ENCODE measurements at regions not wholly inside any gene's neighbourhood (a gene's known extent, or its start where the extent isn't known, plus 50 kb on each side); places are given as distances from the start of the nearest gene placed in this dataset.

DNA sequence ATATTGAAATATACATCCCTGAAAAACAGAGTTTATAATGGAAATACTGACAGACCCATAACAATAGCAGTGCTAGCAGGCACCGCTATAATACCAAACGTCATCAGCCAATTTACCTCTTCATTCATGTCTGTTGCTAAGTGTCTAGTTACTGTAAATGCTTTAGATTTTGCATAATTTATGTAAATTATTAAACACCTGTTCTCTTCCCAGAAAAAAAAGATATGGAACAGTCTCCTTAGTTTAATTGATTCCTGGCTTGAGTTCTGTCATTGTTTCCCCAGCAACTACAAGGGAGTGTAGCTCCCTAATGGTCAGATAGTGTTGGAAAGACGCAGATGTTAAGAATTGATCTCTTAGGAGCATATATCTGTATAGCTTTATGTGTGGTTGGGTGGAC lies 817.9 kb upstream of the ADGRL2 start:
- Mint-ChIP-seq H3K4me1 (no peaks in the 10 kb centered on the region), H3K4me3 (no peak overlapping the region), H3K27ac (no peak overlapping the region), H3K36me3 (no peaks in the 10 kb centered on the region), H3K9me3 (peaks cover 16% of the 10 kb centered on the region)
- no peak for DNase-seq (ENCODE audit: low spot score in 2 of 2)
- no peak for ATAC-seq

DNA sequence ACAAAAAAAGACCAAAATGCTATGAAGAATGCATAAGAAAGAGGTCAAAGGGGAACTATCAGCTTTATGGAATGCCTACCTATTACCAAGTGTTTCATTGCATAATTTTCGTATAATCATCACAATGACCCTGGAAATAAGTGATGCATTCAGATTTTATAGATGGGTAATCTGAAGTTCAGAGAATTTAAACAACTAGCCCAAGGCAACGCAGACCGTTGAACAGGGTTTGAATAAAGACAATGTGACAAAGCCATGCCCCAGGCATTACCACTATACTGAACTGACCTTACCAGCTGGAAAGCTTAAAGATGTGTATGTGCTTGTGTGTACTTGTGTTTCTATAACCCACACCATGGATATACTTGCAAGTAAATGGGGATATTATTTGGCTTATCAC lies 827.6 kb upstream of the ADGRL2 start:
- Mint-ChIP-seq H3K4me3 (no peak overlapping the region), H3K36me3 (no peaks in the 10 kb centered on the region), H3K9me3 (peaks cover 17% of the 10 kb centered on the region), H3K4me1 (no peaks in the 10 kb centered on the region), H3K27ac (no peak overlapping the region)
- ATAC-seq = no peak
- no peak for DNase-seq (ENCODE audit: low spot score in 2 of 2)

DNA sequence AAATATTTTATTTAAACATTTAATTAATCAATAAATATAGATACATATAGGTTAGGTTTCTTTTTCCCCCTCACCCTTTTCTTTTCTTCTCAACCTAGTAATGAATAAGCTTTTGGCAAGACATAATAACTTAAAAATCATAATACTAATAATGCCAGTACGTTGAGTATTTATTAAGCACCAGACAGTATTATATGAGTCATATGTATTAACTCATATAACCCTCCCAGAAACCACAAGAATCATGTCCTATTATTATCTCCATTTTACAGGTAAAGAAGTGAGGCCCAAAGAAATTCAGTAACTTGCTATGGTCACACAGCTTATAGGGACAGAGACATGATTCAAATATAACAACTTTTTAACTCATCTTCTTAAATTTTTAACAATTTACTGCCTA lies 834.5 kb upstream of the ADGRL2 start:
- H3K9me3 Mint-ChIP-seq = peaks cover 14% of the 10 kb centered on the region
- H3K27ac Mint-ChIP-seq = no peak overlapping the region
- ATAC-seq (no peak), DNase-seq (ENCODE audit: low spot score in 2 of 2) (no peak)
- H3K4me1 Mint-ChIP-seq = no peaks in the 10 kb centered on the region
- H3K36me3 Mint-ChIP-seq = no peaks in the 10 kb centered on the region
- H3K4me3 Mint-ChIP-seq = no peak overlapping the region

DNA sequence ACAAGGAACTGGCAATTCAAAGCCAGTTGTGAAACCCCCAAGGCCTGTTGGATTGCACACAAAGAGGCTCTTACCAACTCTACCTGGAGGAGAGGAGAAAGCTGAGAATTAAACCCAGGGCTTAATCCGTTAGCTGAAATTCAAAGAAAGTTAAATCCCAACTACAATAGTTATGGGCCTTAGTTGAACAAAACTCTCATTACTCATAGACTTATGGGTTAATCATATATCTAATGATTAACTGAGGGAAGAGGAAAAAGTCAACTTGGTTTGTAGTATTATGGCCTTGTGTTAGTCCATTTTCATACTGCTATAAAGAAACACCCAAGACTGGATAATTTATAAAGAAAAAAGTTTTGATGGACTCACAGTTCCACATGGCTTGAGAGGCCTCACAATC lies 838.2 kb upstream of the ADGRL2 start:
- DNase-seq (ENCODE audit: low spot score in 2 of 2) (no peak), ATAC-seq (no peak)
- no peak overlapping the region for H3K4me3 Mint-ChIP-seq
- H3K27ac Mint-ChIP-seq = no peak overlapping the region
- no peaks in the 10 kb centered on the region for H3K36me3 Mint-ChIP-seq
- H3K4me1 Mint-ChIP-seq = no peaks in the 10 kb centered on the region
- H3K9me3 Mint-ChIP-seq = peaks cover 9% of the 10 kb centered on the region

DNA sequence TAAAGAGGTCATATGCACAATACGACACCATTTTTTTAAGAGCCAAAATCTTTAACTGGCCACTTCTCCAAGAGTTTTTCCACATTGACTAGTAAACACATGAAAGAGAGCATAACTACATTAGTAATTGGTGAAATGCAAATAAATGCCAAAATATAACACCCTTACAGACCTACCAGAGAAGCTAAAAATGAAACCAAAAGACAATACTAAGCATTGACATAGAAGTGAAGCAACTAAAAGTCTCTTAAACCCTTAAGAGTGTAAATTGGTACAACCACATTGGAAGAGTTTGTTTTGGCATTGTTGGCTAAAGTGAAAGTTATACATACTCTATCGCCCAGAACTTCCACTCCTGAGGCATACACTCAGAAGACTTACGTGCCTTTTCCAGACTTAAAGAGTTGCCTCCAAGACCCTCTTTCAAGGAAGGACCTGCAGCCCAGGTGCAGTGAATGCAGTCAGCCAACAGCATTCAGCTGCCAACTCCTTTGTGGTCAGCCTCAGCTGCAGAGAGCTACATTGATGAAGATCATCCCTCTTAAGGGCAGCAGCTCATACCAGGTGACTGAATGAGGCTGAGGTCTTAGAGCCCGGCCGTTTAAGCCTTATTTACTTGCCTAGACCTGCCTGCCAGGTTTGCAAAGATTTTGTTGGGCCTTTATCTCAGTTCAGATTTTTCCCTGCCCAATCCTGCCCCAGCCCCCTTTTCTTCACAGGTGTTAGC lies 839.1 kb upstream of the ADGRL2 start:
- H3K27ac Mint-ChIP-seq = no peak overlapping the region
- ATAC-seq = no peak
- H3K36me3 Mint-ChIP-seq = no peaks in the 10 kb centered on the region
- no peak overlapping the region for H3K4me3 Mint-ChIP-seq
- peaks cover 9% of the 10 kb centered on the region for H3K9me3 Mint-ChIP-seq
- no peak for DNase-seq (ENCODE audit: low spot score in 2 of 2)
- no peaks in the 10 kb centered on the region for H3K4me1 Mint-ChIP-seq

DNA sequence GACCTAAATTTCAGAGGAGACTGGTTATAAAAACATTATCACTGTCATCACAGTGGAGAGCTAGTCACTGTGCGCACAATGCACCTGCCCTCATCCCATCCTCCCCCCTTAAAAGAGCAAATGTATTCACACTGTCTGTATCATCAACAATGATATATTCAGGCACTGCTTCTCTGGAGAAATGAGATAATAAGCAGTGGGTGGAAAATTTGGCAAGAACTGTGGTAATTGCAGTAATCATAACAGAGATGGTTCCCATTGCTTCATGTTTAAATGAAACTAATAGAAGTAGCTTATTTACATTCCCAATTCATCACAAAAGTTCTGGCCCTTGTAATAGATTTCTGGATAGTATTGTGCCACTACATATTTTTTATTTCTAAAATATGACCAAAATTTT lies 867.4 kb upstream of the ADGRL2 start:
- H3K36me3 Mint-ChIP-seq = no peaks in the 10 kb centered on the region
- peaks cover 28% of the 10 kb centered on the region for H3K9me3 Mint-ChIP-seq
- no peaks in the 10 kb centered on the region for H3K4me1 Mint-ChIP-seq
- no peak for DNase-seq (ENCODE audit: low spot score in 2 of 2)
- H3K27ac Mint-ChIP-seq = no peak overlapping the region
- no peak overlapping the region for H3K4me3 Mint-ChIP-seq
- ATAC-seq = no peak

DNA sequence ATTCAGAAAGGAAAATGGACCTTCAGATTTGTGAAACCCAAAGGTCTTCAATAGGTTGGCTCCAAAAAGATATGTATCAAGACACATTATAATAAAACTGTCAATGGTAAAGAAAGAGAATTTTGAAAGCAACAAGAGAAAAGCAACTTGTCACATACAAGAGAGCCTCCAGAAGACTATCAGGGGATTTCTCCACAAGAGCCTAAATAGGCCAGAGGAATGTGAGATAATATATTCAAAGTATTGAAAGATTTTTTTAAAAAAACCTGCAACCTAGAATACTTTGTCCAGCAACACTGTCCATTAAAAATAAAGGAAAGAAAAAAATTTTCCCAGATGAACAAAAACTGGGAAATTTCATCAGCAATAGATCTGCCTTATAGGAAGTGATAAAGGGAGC lies 869.6 kb upstream of the ADGRL2 start:
- Mint-ChIP-seq H3K4me1 (no peaks in the 10 kb centered on the region), H3K9me3 (peaks cover 20% of the 10 kb centered on the region), H3K4me3 (no peak overlapping the region), H3K27ac (no peak overlapping the region), H3K36me3 (no peaks in the 10 kb centered on the region)
- DNase-seq (ENCODE audit: low spot score in 2 of 2) (no peak), ATAC-seq (no peak)

DNA sequence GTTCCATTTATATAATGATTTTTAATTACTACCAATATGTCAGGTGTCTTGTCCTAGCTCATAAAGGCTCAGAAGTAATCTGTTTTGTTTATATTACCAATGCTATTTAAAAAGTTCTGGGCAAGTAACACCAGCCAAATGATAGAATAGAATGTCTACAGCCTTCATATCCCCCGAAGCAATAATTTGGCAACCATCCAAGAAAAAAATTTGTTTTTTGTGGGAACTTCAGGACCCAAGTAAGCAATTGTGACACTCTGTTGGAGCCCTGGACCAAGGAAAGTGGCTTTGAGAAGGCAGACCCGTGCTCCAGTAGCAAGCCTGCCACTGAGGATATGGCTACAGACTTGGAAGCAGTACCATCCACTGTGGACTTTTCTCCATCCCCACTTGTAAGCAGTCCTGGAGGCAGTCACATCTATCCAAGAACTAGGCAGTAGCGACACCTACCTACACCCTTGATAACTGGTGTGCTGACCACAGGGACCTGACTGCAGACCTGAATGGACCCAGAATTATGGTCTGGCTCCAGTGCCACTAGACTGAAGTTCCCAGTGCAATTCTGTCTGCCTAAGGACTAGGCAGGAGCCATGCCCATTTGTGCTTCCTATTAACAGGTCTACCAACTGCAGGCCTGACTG lies 870.7 kb upstream of the ADGRL2 start:
- no peak for ATAC-seq
- H3K4me1 Mint-ChIP-seq = no peaks in the 10 kb centered on the region
- no peak overlapping the region for H3K27ac Mint-ChIP-seq
- H3K4me3 Mint-ChIP-seq = no peak overlapping the region
- DNase-seq (ENCODE audit: low spot score in 2 of 2) = no peak
- peaks cover 17% of the 10 kb centered on the region for H3K9me3 Mint-ChIP-seq
- H3K36me3 Mint-ChIP-seq = no peaks in the 10 kb centered on the region

DNA sequence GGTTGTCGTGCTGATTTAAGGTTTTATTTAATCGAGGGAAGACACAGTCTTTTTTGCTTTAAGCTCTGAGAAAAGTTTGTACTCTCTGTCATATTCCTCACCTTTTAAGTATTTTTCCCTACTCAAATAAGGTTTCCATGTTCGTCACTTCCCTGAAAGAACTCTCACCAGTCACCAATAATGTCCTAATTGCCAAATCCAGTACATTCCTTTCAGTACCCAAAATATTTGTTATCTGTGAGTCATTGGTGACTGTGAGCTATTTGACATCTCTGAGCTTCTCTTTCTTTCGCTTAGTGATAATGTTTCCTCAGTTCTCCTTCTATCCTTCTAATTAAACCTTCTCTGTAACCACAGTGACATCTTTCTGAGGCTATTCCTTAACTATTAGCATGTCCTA lies 874.2 kb upstream of the ADGRL2 start:
- DNase-seq (ENCODE audit: low spot score in 2 of 2) (no peak), ATAC-seq (no peak)

DNA sequence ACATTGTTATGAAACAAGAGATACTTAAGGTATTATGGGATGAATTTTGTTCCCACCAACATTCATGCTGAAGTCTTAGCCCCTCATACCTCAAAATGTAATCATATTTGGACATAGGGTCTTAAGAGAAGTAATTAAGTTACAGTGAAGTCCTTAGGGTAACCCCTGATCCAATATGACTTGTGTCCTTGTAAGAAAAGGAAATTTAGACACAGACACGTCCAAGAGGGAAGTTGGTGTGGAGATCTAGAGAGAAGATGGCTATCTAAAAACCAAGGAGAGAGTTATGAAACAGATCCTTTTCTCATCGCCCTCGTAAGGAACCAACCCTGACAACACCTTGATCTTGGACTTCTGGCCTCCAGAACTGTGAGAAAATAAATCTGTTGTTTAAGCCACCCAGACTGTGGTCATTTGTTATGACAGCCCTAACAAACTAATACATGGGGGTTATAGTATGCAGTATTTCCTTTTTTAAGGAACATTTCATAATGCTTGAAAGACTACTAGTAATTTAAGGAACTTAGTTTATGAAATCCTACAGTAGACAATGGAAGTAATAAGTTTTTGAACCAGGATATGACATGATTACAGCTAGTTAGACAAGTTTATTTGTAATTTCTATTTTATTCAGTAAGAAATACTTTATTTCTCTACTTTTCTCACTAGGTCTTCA lies 875.5 kb upstream of the ADGRL2 start:
- no peaks in the 10 kb centered on the region for H3K4me1 Mint-ChIP-seq
- DNase-seq (ENCODE audit: low spot score in 2 of 2) (no peak), ATAC-seq (no peak)
- H3K36me3 Mint-ChIP-seq = no peaks in the 10 kb centered on the region
- H3K4me3 Mint-ChIP-seq = no peak overlapping the region
- peaks cover 6% of the 10 kb centered on the region for H3K9me3 Mint-ChIP-seq
- H3K27ac Mint-ChIP-seq = no peak overlapping the region

More for the DNA sequence above, 874.2 kb upstream of the ADGRL2 start:
- Mint-ChIP-seq H3K4me1 (no peaks in the 10 kb centered on the region), H3K27ac (no peak overlapping the region), H3K36me3 (no peaks in the 10 kb centered on the region), H3K4me3 (no peak overlapping the region), H3K9me3 (peaks cover 15% of the 10 kb centered on the region)

DNA sequence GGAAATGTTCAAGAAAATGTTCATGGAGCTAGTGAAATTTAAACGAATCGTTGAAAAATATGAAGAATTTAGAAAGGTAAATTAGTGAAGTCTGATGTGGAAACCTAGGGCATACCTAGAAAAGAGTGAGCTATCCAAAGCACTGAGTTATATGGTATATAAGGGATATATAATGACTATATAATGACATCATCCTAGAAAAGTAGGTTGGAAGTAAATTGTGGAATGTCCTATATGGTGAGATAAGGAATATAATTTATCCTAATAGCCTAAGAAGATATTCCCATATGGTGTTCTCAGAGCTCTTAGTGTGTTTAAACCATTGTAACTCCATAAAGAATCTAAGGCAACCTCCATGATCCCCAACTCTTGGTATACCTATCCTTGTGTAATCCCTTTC lies 876.4 kb upstream of the ADGRL2 start:
- Mint-ChIP-seq H3K9me3 (peaks cover 6% of the 10 kb centered on the region), H3K4me1 (no peaks in the 10 kb centered on the region), H3K27ac (no peak overlapping the region), H3K36me3 (no peaks in the 10 kb centered on the region), H3K4me3 (no peak overlapping the region)
- DNase-seq (ENCODE audit: low spot score in 2 of 2) (no peak), ATAC-seq (no peak)

DNA sequence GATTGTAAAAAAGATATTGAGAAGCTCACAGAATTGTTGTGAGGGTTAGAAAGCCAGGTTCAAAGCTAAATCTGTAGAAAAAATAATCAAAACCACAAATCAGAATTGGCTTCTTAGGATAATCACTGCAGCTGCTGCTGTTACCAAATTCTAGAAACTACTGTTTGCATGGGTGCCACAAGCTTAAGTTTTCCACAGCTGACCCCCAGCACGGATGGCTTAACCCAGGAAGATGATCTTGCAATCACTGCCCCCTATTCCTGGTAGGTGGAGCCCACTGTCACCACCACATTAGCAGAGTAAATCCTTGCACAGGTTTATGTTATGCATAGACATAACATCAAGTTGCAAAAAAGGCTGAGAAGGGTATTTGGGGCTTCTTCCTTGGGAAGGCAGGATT lies 877.8 kb upstream of the ADGRL2 start:
- peaks cover 6% of the 10 kb centered on the region for H3K9me3 Mint-ChIP-seq
- H3K27ac Mint-ChIP-seq = no peak overlapping the region

DNA sequence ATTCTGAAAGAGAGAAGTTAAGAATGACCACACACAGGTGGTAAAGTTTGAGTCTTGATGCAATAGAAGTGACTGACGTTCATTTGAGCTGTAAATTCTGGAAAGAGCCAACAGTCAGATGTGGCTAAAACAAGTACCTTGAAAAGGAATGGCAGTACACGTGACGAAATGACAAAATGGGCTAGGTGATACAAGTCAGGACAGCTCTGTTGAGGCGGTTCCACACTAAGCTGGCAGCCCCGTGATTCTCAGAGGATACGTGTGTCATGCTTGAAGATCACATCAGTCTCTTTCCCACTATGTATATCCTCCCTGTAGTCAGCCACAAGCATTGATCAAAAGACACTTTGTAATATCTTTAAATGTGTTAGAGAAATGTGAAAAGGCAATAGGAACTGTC lies 881.3 kb upstream of the ADGRL2 start:
- Mint-ChIP-seq H3K4me3 (no peak overlapping the region), H3K9me3 (peaks cover 3% of the 10 kb centered on the region), H3K4me1 (no peaks in the 10 kb centered on the region), H3K36me3 (no peaks in the 10 kb centered on the region), H3K27ac (no peak overlapping the region)
- ATAC-seq = no peak
- DNase-seq (ENCODE audit: low spot score in 2 of 2) = no peak

More for the DNA sequence above, 877.8 kb upstream of the ADGRL2 start:
- DNase-seq (ENCODE audit: low spot score in 2 of 2) (no peak), ATAC-seq (no peak)
- Mint-ChIP-seq H3K4me1 (no peaks in the 10 kb centered on the region), H3K36me3 (no peaks in the 10 kb centered on the region), H3K4me3 (no peak overlapping the region)

DNA sequence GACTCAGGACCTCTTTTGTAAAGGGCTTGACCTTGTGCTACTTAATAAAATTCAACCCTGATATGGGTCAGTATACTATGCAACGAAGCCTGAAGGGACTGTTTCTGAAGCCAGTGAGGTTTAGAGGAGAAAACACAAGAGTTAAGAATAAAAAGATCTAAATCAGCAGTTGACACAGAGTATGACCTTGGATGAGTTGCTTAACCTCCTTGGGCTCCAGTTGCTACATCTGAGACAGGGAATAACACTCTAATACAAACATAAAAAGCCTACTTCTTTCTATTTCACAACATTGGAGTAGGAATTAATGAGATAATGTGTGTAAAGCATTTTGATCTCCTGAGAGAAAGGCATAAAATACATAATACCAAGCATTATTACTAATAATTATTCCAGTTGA lies 882.4 kb upstream of the ADGRL2 start:
- Mint-ChIP-seq H3K4me1 (no peaks in the 10 kb centered on the region), H3K9me3 (peaks cover 3% of the 10 kb centered on the region), H3K36me3 (no peaks in the 10 kb centered on the region), H3K4me3 (no peak overlapping the region), H3K27ac (no peak overlapping the region)
- DNase-seq (ENCODE audit: low spot score in 2 of 2) = no peak
- ATAC-seq = no peak

DNA sequence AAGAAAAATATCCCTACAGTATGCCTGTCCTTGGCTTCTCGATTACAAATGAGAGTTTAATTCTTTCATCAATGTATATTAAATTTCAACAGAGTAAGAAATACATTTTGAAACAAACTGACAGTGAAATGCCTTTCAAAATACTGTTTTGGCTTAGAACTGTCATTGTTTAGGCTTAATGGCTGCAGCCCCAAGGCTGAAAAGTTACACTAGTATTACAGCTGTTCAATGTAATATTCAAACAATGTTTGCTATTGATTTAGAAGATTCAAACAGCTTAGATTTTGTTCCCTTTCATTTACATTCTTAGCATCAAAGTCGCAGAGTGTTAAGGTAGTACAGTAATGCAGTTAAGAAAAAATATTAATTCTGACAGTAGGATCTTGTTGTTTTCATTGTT lies 882.9 kb upstream of the ADGRL2 start:
- Mint-ChIP-seq H3K4me3 (no peak overlapping the region), H3K4me1 (no peaks in the 10 kb centered on the region), H3K9me3 (peaks cover 3% of the 10 kb centered on the region), H3K27ac (no peak overlapping the region), H3K36me3 (no peaks in the 10 kb centered on the region)
- DNase-seq (ENCODE audit: low spot score in 2 of 2) (no peak), ATAC-seq (no peak)

DNA sequence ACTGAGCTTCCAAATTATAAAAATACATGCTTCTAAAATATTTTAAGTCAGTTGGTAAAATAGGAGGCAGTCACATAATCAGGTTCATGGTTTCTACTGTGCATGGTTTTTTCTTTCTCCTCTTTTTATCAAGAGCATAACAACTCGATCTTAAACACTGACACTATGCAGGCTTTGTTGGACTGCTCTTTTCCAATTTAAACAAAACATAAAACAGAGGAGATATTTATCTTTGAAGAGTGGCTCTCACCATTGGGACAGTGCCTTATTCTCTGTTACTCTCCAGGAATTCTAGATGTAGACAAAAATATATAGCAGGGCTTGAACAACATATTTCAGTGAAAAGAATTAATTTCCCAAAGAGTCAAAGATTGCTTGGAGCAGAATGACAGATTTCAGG lies 883.5 kb upstream of the ADGRL2 start:
- Mint-ChIP-seq H3K4me1 (no peaks in the 10 kb centered on the region), H3K36me3 (no peaks in the 10 kb centered on the region), H3K9me3 (peaks cover 3% of the 10 kb centered on the region), H3K27ac (no peak overlapping the region), H3K4me3 (no peak overlapping the region)
- ATAC-seq (no peak), DNase-seq (ENCODE audit: low spot score in 2 of 2) (no peak)

Data from stimulated activated effector memory CD8-positive, alpha-beta T cell treated with anti-CD3 and anti-CD28 coated beads, Interleukin-12 subunit alpha, Interleukin-12 subunit beta, amount 100 ng/mL, for 72 hours (primary cell).